Fibroblast of the conjunctiva (primary cell): ENCODE measurements at regions not wholly inside any gene's neighbourhood (a gene's known extent, or its start where the extent isn't known, plus 50 kb on each side); places are given as distances from the start of the nearest gene placed in this dataset.
"Not testable (repeated sequence)": the region's sequence is repeated elsewhere in the genome, so short reads cannot be mapped to it uniquely, and the experiment has no call there.

Experiments
- DNase-seq: peaks from one replicate; pipeline ENCODE4 v3.0.0-alpha.2; 2010; ENCODE audit warnings: low read depth

DNA sequence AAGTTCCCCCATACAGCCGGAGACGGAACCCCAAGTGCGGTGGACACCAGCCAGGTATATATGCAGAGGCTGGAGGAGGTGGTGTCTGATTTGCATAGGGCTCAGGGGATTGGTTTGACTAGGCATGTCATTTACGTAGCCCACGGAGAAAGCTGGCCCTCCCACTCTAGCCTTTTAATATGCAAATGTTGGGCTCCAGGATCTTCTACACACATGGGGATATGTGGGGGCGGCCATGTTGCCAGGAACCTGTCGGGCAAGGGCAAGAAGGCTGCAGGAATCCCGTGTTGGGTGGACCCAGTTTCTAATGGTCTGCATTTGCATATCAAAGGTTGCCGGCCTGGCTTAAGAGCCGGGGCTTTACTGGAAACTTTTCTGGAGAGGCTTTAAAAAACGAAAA, 57.4 kb downstream of the FTHL17 start:
- DNase-seq: not testable (repeated sequence)

DNA sequence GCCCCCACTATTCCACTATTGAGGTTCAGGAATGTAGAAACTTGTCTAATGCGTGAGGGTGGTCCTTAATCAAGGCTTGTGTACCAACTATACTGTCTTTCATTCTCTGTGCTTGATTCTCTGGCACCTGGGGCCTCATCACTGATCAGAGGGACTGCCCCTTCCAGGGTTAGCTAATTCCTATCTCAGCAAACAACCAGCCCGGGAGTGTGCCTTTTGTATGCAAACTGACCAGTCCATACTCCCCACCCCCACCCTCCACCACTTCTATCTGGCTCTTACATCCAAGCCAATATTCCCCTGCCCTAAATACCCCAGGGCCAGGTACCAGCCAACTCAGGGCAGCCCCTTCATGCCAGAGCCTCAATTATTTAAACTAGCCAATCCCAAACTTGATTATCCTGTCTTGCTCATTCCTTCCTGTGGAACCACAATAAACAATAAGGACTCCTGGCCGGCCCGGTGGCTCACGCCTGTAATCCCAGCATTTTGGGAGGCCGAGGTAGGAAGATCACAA, 59.3 kb downstream of the FTHL17 start:
- DNase-seq: no peak

DNA sequence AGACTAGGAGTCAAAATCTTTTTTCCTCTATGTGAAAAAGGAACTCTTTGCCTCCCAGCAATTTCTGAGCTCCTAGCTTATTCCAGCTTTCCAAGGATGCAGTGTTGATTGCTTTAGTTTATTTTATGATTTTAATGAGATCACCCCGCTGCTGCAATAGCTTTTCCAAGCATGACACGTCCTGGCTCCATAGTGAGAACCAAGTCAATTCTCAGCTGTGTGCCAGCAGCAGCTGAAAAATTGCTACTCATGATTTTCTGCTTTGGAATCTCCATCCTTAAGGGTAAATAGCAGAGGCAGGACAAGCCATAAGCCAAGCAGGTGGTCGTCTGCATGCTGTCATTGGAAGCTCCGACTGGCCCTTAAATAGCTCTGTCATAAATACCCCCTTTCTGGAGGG, 64.5 kb downstream of the FTHL17 start:
- no peak for DNase-seq

DNA sequence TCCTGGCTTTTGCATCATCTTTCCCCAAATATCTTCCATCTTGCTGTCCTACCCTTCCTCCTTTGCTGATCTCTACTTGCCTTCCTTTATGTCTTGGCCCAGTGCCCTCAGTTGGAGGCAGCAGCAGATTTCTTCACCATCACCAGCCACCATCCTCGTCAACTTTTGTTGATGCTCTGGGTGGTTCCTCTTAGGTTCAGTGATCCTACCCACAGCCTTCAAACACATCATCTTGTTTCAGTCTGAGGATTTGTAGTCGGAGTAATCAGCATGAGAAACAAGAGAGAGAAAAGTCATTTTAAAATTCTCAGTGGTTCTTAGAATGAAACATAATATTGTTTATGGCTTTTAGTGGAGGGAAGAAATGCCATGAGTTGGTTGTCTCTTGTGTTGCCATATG, 65.8 kb downstream of the FTHL17 start:
- DNase-seq: no peak

DNA sequence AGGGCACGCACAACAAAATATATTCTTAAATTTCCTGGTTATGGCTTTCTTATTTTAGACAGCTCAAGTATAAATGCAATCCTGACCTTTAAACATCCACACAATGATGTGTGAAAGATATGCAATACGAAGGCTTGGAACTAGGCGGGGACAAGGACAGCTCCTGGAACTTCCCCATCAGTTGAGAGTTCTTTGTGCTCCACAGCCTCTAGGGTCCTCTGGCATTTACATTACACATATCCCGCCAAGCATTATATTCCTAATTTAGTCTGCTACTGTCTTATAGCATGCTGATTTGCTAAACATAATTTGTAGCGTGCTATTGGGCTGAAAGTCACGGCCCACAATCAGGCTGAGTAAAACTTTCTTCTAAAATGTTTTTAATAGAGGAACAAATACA, 74.4 kb downstream of the FTHL17 start:
- DNase-seq: no peak

DNA sequence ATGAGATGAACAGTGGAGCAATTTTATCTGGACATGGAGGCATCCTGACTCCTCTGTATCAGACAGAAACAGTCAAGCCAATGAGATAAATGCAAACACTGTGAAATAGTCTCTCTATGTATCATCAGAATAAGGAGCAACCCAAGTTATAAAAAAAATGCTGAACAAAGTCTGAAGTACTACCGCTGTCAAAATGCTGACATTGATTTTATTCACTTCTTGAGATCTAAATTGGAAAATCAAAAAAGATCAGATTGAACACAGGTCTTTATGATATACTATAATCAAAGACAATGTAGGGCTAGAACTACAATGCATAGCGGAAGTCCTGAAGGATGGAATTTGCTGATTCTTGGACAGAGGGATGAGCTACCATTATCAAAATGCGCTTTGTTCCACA, 76.1 kb downstream of the FTHL17 start:
- DNase-seq: no peak

DNA sequence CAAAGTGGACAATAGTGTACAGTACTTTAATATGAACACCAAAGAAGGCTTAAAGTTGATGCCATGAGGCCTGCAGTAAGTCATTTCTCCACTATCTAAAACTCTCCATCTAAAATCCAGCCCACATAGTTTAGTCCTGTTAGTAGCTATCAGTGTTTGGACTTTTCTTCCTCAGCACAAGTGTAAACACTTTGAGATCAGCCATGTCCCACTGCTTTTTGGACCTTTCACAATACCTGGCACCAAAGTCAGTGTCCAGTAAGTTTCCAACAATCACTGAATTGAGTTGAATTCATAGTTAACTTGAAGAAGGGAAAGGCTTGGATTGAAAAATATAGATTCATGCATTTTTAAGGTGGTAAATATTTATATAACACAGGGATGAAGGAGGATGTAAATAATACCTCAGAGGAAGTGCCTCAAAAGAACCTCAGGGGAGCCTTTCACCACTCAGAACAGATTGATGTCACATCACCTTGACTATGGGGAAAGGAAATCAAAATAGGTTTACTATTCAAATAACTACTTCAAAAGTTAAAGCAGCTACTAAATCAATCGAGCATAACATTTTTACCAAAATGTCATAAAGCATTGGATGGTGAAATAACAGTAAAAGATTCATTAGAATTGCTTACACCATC, 76.7 kb downstream of the FTHL17 start:
- no peak for DNase-seq

DNA sequence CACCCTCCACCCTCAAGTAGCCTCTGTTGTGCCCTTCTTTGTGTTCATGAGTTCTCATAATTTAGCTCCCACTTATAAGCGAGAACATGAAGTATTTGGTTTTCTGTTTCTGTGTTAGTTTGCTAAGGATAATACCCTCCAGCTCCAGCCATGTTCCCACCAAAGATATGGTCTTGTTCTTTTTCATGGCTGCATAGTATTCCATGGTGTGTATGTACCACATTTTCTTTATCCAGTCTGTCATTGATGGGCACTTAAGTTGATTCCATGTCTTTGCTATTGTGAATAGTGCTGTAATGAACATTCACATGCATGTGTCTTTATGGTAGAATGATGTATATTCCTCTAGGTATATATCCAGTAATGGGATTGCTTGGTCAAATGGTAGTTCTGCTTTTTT, 77.8 kb downstream of the FTHL17 start:
- not testable (repeated sequence) for DNase-seq

DNA sequence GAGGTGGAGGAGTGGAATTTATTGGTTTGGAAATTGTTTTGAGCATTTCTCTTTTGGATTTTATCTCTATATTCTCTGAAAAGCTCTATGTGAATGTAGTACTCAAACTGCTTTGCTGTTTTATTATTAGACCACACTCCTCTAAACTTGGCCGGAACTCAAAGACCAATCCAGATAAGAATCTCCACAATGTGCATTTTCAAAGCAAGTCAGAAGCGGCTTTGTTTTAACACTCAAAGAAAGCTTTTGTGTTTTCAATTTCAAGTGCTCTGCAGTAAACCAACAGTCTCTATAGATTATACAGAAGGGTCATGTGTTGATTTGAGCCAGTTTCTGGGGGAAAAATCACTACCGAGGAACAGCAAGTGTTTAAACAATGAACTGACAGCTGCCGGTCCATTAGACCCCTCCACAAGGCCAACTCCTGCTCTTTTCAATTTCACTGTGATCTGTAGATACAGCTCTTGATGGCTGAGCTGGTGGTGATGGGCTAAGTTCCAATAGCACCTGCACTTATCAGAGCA, 79.4 kb downstream of the FTHL17 start:
- DNase-seq: no peak

DNA sequence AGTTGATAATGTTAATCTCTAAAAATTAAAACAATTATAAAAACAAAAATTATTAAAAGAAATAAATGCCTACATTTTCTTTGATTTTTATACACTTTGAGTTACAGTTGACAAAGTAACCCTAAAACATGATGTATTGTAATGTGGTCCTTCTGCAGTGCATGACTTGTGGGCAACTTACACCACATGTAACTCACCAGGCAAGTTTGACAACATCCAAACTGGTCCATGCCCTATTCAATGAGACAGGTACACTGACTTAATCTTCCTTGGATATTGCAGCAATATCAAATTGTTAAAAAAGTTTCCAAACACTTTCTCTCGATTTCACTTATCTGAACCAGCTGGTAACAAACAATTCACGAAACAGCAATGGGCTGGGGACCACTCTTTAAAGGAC, 81.5 kb downstream of the FTHL17 start:
- DNase-seq: no peak

DNA sequence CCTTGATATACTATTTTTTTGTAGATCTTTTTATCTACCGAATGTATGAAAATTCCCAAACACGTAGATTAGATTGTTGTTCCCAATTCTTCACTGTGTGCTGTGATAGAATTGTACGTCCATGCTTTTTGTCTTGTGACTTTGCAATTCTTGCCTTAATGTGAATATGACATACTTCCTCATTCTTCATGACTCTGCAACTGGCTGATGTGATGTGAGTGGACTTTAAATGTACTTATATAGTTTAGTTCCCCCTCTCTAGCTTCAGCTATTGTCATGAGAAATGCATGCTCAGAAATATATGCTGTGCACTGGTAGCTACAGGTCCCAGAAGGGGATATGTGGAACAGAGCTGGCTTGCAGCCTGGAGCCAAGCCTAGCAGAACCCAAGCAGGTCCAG, 89.4 kb downstream of the FTHL17 start:
- no peak for DNase-seq

DNA sequence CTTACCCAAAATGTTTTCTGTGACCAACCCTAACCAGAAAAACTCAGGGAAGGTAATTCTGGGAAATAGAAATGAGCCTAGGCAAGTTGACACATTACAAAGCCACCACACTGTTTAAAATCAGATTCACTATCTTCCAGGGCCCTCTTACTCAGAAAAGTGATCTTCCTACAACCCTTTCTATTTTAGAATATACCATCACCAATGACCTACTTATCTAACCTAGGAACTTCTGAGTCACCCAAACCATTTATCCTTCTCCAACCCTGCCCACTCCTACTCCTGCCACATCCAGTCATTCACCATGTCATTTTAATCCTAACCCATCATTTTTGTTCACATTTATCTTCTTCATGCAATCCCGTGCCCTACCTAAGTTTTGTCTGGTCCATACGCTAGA, 89.9 kb downstream of the FTHL17 start:
- DNase-seq: no peak

DNA sequence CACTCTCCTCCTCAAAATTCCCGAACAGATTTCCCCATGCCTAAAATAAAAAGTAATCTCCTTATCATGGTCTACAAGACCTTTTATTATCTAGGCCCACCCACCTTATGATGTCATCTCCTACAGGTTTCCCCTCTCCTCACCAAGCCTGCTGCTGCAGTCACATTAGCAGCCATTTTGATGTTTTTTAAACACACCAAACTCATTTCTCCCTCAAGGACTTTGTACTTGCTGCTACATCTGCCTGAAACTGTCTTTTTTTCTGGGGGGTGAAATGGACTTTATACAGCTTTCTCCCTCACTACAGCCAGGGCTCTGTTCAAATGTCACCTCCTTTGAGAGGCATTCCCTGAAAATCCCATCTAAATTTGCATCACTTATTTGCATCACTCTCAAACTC, 90.2 kb upstream of the TAB3 start:
- no peak for DNase-seq

DNA sequence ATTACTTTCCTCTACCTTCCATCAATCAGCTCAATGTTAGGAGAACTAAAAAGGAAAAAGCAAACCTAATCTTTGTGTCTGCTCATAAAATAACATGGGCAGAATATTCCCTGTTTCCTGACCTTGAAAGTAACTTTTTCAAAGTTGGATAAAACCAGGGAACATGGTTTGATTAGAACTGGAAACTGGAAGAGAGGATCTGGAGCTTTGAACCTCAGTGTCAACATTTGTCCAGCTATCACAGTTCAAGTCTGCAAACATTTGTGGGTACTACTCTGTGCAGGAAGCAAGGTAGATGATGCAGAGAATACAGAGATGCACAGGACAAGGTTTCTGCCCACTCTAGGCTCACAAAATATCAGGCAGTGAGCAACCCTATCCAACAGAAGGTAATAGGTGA, 86.4 kb upstream of the TAB3 start:
- DNase-seq: no peak

DNA sequence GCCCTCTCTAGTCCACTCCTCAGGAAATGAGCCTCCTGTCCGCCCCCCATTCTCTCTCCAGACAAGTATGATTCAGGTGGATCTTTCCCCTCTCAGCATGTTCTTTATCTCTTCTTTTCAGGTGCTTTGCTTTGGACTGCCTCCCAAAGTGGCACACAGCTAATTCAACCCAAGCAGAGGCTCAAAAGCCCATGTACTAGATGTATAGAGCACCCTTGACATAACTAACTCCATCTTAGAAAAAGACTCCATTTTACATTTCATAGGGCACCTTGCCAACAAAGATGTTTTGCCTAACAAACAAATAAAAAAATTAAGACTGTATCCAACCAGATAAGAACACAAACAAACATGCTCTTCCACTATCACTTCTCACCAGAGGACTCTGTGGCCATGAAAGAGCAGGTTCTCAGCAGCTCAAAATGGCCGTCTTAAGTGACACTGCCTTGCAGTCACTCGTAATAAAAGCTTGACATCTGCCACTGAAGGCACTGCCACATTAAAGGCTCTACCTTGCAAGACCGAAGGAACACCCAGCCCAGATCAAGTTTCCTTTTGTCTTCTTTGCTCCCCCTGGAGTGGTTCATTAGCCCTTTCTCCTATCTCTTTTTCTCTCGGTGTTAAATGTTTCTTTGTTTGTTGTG, 84.9 kb upstream of the TAB3 start:
- DNase-seq: no peak

DNA sequence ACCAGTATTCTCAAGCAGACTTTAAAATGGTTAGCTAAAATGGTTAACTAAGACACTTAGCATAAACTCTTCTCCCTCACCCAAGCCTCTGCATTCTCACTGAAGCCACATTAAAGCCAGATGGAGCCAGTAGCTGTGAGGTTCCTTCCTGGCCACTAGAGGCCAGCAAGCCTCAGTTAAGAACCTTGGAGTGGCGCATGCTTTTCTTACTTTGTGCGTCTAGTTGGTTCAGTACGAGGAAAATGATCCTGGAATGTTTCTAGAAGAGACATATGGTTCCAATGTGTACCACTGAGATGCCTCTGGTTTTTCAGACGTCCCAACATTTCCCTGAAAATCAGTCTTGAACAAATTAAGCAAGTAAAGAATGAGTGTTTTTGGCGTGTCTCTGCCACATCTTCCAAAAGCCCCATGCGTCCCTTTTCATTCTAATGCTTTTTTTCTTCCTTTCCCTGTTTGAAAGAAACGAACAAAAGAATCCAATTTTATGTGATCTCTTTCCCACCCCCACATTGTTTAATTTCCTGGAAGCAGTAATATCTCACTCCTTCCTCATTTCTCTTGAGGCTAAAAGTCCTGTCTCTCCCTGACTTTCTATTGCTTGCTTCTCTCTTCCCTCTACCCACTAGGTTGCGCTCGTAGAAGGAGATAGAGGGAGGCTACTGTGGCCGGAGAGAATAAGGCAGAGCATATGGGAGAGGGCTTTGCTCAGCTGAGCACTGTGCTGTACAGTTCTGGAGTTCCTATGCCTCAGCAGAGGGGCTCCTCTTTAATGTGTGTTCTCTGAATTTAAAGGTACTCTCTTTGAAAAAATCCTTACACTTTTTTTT, 82.9 kb upstream of the TAB3 start:
- peak; percentile 26 for DNase-seq

DNA sequence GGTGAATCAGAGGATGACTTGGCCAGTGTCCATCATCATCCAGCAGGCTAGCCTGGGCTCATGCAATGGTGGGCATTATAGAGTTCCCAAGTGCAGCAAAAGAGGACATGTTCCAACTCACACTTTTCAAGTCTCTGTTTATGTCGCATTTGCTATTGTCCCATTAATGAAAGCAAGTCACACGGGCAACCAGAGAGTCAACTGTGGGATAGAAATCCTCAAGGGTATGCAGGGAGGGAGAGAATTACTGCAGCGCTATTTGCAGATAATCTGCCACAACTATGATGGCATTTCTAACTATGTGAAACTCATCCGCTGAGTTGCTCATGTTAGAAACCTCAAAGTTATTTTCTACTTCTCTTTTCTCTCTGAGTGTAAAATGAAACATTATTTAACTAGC, 78.5 kb upstream of the TAB3 start:
- DNase-seq: no peak

DNA sequence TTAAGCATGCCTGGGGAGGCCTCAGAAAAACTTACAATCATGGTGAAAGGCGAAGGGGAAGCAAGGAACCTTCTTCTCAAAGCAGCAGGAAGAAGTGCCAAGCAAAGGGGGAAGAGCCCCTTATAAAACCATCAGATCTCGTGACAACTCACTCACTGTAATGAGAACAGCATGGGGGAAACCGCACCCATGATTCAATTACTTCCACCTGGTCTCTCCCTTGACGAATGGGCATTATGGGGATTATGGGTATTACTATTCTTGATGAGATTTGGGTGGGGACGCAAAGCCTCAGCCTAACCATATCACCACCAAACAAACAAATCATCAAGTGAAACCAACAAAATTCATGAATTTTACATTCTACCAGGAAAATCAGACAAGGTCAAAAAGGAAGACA, 76.7 kb upstream of the TAB3 start:
- no peak for DNase-seq

DNA sequence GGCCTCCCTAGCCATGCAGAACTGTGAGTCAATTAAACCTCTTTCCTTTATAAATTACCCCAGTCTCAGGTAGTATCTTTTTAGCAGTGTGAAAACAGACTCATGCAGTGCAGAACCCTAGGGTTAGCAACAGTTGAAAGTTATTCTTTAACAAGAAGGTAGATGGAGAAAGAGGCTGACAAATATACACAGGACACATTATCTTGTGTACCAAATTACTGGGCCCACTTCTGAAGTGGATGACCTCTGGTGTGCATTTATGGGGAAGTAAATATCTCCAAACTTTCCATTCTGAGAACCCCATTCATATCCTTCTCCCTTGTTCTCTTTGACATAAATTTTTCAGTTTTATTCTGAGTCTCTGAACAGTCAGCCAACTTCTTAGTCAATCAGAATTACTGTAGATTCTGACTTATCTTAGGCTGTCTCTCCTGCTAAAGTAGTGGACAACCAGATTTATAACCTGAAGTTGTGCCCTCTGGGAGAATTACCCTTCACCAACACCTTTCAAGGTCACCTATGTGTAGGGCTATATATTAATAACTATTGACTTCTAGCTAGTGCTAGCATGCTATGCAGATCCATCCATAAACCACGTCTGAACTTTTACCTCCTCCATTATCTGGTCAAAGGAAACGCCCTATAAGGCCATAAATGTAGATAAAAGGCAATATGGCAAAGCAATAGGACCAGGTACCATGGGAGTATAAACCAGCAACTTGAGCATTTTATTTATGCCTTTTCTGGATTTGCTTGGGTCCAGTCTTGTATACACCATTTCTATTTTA, 72.5 kb upstream of the TAB3 start:
- DNase-seq: no peak

DNA sequence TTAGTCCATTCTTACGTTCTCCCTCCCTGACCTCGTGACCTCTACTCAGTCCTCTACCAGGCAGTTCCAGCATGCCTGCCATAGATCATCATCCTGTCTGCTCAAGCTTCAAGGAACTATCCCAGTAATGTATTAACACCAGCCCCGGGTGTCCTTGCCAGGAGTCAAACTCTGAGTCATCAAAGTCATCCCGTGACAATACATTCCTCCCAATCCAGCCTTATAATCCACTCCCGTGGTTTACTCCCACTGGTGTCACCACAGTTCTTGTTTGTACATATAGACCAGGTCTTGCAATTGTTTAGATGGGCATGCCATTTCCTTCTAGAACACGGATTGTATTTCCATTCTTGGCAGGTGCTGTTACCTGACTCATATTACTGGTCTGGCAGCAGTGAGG, 68.7 kb upstream of the TAB3 start:
- no peak for DNase-seq

DNA sequence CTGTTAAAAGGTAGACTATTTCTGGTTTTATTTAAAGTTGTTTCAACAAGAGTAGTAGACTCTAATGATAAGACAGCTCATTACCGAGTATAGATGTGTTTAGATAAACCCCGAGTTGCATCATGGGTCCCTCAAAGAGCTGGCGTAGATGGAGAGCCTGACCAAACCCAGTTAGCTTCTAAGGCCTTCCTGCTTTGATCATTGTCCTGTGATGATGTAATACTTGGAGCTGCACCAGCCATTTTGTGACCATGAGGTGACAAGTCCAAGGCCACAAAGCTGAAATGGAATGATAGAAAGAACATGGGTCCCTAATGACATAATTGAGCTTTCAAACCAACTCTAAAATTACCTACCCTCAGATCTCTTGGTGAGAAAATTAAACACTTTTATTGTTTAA, 66.6 kb upstream of the TAB3 start:
- DNase-seq: no peak

DNA sequence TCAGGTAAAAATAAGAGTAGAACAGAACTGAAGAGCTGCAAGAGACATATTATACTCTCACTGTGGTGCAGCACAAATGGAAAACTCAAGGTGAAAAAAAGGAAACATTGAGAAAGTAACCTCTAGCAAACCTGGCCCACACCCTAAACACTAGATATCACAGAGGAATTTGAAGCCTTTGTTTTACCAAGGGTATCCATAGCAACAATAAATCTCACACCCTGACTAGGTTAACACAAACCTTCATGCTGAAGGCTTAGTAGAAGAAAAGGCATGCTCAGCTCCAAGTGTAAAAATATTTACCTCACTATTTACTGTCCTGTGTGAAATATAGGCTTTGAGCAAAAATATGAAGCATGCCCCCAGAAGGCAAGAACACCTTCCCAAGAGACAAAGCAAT, 61.9 kb upstream of the TAB3 start:
- no peak for DNase-seq
